SK-N-SH treated with all-trans-retinoic acid at 6 μM for 48 hours (cell line): ENCODE measurements at regions not wholly inside any gene's neighbourhood (a gene's known extent, or its start where the extent isn't known, plus 50 kb on each side); places are given as distances from the start of the nearest gene placed in this dataset.

Source experiments
- ATAC-seq: fragments of 200-7000 bp; cut with Tn5 transposase; 3 replicates; pipeline ENCODE4 v1.9.1; 2020; ENCODE audit warnings: mild to moderate bottlenecking, moderate library complexity
- BACH2 ChIP-seq: fragments of 250-450 bp; sonication (Bioruptor Pico); IDR thresholded peaks from 2 replicates; pipeline ENCODE4 v1.9.0; 2021; ENCODE audit warnings: mild to moderate bottlenecking, borderline replicate concordance
- CREB5 ChIP-seq: fragments of 250-450 bp; sonication (Bioruptor Pico); IDR thresholded peaks from 2 replicates; pipeline ENCODE4 v1.5.1; 2020; ENCODE audit warnings: low read depth, mild to moderate bottlenecking, moderate library complexity
- CSDC2 ChIP-seq: fragments of 250-450 bp; sonication (Bioruptor Pico); IDR thresholded peaks from 2 replicates; pipeline ENCODE4 v1.5.0; 2020; ENCODE audit warnings: mild to moderate bottlenecking, moderate library complexity
- CSRNP3 ChIP-seq: fragments of 250-450 bp; sonication (Bioruptor Pico); IDR thresholded peaks from 2 replicates; pipeline ENCODE4 v1.5.1; 2021; ENCODE audit warnings: mild to moderate bottlenecking, moderate library complexity
- ESRRG ChIP-seq: fragments of 250-450 bp; sonication (Bioruptor Pico); IDR thresholded peaks from 2 replicates; pipeline ENCODE4 v1.6.1; 2021; ENCODE audit warnings: mild to moderate bottlenecking
- GLIS3 ChIP-seq: fragments of 250-450 bp; sonication (Bioruptor Pico); IDR thresholded peaks from 2 replicates; pipeline ENCODE4 v1.5.0; 2020; ENCODE audit warnings: mild to moderate bottlenecking, moderate library complexity
- ISL1 ChIP-seq: fragments of 250-450 bp; sonication (Bioruptor Pico); IDR thresholded peaks from 2 replicates; pipeline ENCODE4 v2.1.2; 2022; ENCODE audit warnings: mild to moderate bottlenecking, moderate library complexity
- OSR1 ChIP-seq: fragments of 250-450 bp; sonication (Bioruptor Pico); IDR thresholded peaks from 2 replicates; pipeline ENCODE4 v1.8.0; 2022; ENCODE audit warnings: moderate library complexity, mild to moderate bottlenecking, inconsistent platforms
- PATZ1 ChIP-seq: fragments of 250-450 bp; sonication (Bioruptor Pico); IDR thresholded peaks from 2 replicates; pipeline ENCODE4 v1.8.0; 2020; ENCODE audit warnings: mild to moderate bottlenecking, moderate library complexity, borderline replicate concordance
- PPARA ChIP-seq: fragments of 250-450 bp; sonication (Bioruptor Pico); IDR thresholded peaks from 2 replicates; pipeline ENCODE4 v1.5.0; 2020; ENCODE audit warnings: mild to moderate bottlenecking, borderline replicate concordance
- SNAI2 ChIP-seq: fragments of 250-450 bp; sonication (Bioruptor Pico); IDR thresholded peaks from 2 replicates; pipeline ENCODE4 v1.5.0; 2020; ENCODE audit warnings: mild to moderate bottlenecking, moderate library complexity
- TCF4 ChIP-seq: fragments of 250-450 bp; sonication (Bioruptor Pico); IDR thresholded peaks from 2 replicates; pipeline ENCODE4 v1.8.0; 2021; ENCODE audit warnings: mild to moderate bottlenecking, moderate library complexity, borderline replicate concordance
- TOX ChIP-seq: fragments of 250-450 bp; sonication (Bioruptor Pico); IDR thresholded peaks from 2 replicates; pipeline ENCODE4 v1.8.0; 2021; ENCODE audit warnings: mild to moderate bottlenecking, moderate library complexity, borderline replicate concordance
- TSHZ2 ChIP-seq: fragments of 250-450 bp; sonication (Bioruptor Pico); IDR thresholded peaks from 2 replicates; pipeline ENCODE4 v1.5.0; 2020; ENCODE audit warnings: mild to moderate bottlenecking, moderate library complexity
- ZC3H10 ChIP-seq: fragments of 250-450 bp; sonication (Bioruptor Pico); IDR thresholded peaks from 2 replicates; pipeline ENCODE4 v1.5.1; 2021; ENCODE audit warnings: mild to moderate bottlenecking, moderate library complexity
- ZFP3 ChIP-seq: fragments of 250-450 bp; sonication (Bioruptor Pico); IDR thresholded peaks from 2 replicates; pipeline ENCODE4 v1.5.0; 2020; ENCODE audit warnings: mild to moderate bottlenecking, moderate library complexity
- ZFP30 ChIP-seq: fragments of 450-650 bp; formaldehyde crosslinking; IDR thresholded peaks from 2 replicates; pipeline ENCODE4 v1.5.0; 2022; ENCODE audit warnings: mild to moderate bottlenecking, moderate library complexity
- ZNF70 ChIP-seq: fragments of 450-650 bp; formaldehyde crosslinking; IDR thresholded peaks from 2 replicates; pipeline ENCODE4 v1.5.0; 2020; ENCODE audit warnings: mild to moderate bottlenecking, moderate library complexity
- ZNF8 ChIP-seq: fragments of 450-650 bp; formaldehyde crosslinking; IDR thresholded peaks from 2 replicates; pipeline ENCODE4 v1.5.0; 2020; ENCODE audit warnings: mild to moderate bottlenecking, moderate library complexity

- no peak for TF ChIP-seq CSRNP3 (CRISPR knock-in tag)
- TF ChIP-seq ZNF70 (CRISPR knock-in tag) = no peak
- no peak for TF ChIP-seq PATZ1 (CRISPR knock-in tag)
- TF ChIP-seq PPARA (CRISPR knock-in tag) = no peak
- TF ChIP-seq GLIS3 (CRISPR knock-in tag) = no peak
- TF ChIP-seq, all 23 proteins: peak for 0
Observed at GRCh38 chr2:238966072-238966937, 118.4 kb downstream of the TWIST2 start.

GRCh38 chr2:238967031-238967977, 119.4 kb downstream of the TWIST2 start:
- no peak for ATAC-seq
- TF ChIP-seq ZNF70 (CRISPR knock-in tag) (no peak), ZNF8 (CRISPR knock-in tag) (no peak), ZFP30 (CRISPR knock-in tag) (no peak)

More at GRCh38 chr2:238966072-238966937, 118.4 kb downstream of the TWIST2 start:
- ATAC-seq = no peak

GRCh38 chr2:238967978-238968360, 120.1 kb downstream of the TWIST2 start:
- TF ChIP-seq ZFP3 (CRISPR knock-in tag) = no peak
- no peak for TF ChIP-seq ZC3H10 (CRISPR knock-in tag)
- TF ChIP-seq OSR1 (CRISPR knock-in tag) = no peak
- no peak for TF ChIP-seq PPARA (CRISPR knock-in tag)
- no peak for TF ChIP-seq TCF4
- TF ChIP-seq ZFP30 (CRISPR knock-in tag) = no peak
- TF ChIP-seq ZNF8 (CRISPR knock-in tag) = no peak
- no peak for TF ChIP-seq CSDC2 (CRISPR knock-in tag)
- TF ChIP-seq BACH2 (CRISPR knock-in tag) = no peak
- no peak for TF ChIP-seq TSHZ2 (CRISPR knock-in tag)
- TF ChIP-seq ESRRG = no peak
- TF ChIP-seq SNAI2 (CRISPR knock-in tag) = no peak
- no peak for TF ChIP-seq ISL1 (CRISPR knock-in tag)
- no peak for TF ChIP-seq ZNF70 (CRISPR knock-in tag)
- TF ChIP-seq GLIS3 (CRISPR knock-in tag) = no peak
- no peak for TF ChIP-seq PATZ1 (CRISPR knock-in tag)
- TF ChIP-seq CREB5 = no peak
- no peak for TF ChIP-seq TOX (CRISPR knock-in tag)
- TF ChIP-seq, all 23 proteins: peak for 0
- no peak for ATAC-seq
